ENCODE measurements at regions not wholly inside any gene's neighbourhood (a gene's known extent, or its start where the extent isn't known, plus 50 kb on each side); places are given as distances from the start of the nearest gene placed in this dataset.

GRCh38 chr2:156145976-156146375 is 186.5 kb downstream of the NR4A2 start:
- Histone ChIP-seq H2AFZ (ENCODE audit: low read length) (no peak overlapping the region), H2BK20ac (ENCODE audit: low read depth, low read length, poor library complexity, severe bottlenecking) (no peak overlapping the region), H3K4ac (ENCODE audit: low read depth, low read length) (no peak overlapping the region), H2BK15ac (ENCODE audit: low read depth, low read length) (no peak overlapping the region), H2BK120ac (ENCODE audit: low read depth, low read length, poor library complexity, severe bottlenecking) (no peak overlapping the region), H3K4me2 (ENCODE audit: insufficient read depth, insufficient read length, low read length) (no peak overlapping the region), H4K8ac (replicated peaks; ENCODE audit: insufficient read length, low read depth, low read length) (no peak overlapping the region), H3K79me2 (ENCODE audit: insufficient read depth, low read length) (no peaks in the 10 kb centered on the region), H3K56ac (ENCODE audit: insufficient read length, low read depth, low read length) (no peak overlapping the region), H4K20me1 (ENCODE audit: control insufficient read depth, insufficient read depth, insufficient read length) (no peaks in the 10 kb centered on the region), H3K27me3 (ENCODE audit: insufficient read depth, low read length) (no peaks in the 10 kb centered on the region), H4K5ac (ENCODE audit: insufficient read length, low read depth, low read length) (no peak overlapping the region), H4K91ac (ENCODE audit: insufficient read length, low read depth, low read length) (no peak overlapping the region), H3K79me1 (ENCODE audit: insufficient read depth, low read depth, low read length, poor library complexity, severe bottlenecking) (no peaks in the 10 kb centered on the region), H3K14ac (ENCODE audit: insufficient read depth, low read length) (no peak overlapping the region), H3K4me1 (ENCODE audit: insufficient read depth, low read length) (no peaks in the 10 kb centered on the region; the same call in 1 of the 2 replicates), H3K18ac (ENCODE audit: insufficient read length, low read depth, low read length) (no peak overlapping the region), H3K9ac (ENCODE audit: extremely low read depth, insufficient read length, low read length) (no peak overlapping the region), H2BK5ac (ENCODE audit: insufficient read length, low read length) (no peak overlapping the region), H2BK12ac (ENCODE audit: insufficient read length, low read depth, low read length) (no peak overlapping the region), H3T11ph (ENCODE audit: low read length) (no peak overlapping the region), H3K23me2 (ENCODE audit: insufficient read length, low read depth, low read length, poor library complexity, severe bottlenecking) (no peaks in the 10 kb centered on the region), H2AK5ac (ENCODE audit: insufficient read length, low read length) (no peak overlapping the region), H3K27ac (ENCODE audit: insufficient read length, low read depth, low read length) (no peak overlapping the region), H3K23ac (ENCODE audit: insufficient read length, low read depth, low read length) (no peak overlapping the region), H3K9me3 (ENCODE audit: control insufficient read depth, low read depth, low read length) (no peaks in the 10 kb centered on the region)
- DNase-seq = no peak
- peaks cover 0 to 7% of the 10 kb centered on the region in 2 experiments; a peak in 4 of 5 replicates for H3K9me3 Mint-ChIP-seq
- H3K27ac Mint-ChIP-seq = no peak overlapping the region
- TF ChIP-seq, protein P1, sequence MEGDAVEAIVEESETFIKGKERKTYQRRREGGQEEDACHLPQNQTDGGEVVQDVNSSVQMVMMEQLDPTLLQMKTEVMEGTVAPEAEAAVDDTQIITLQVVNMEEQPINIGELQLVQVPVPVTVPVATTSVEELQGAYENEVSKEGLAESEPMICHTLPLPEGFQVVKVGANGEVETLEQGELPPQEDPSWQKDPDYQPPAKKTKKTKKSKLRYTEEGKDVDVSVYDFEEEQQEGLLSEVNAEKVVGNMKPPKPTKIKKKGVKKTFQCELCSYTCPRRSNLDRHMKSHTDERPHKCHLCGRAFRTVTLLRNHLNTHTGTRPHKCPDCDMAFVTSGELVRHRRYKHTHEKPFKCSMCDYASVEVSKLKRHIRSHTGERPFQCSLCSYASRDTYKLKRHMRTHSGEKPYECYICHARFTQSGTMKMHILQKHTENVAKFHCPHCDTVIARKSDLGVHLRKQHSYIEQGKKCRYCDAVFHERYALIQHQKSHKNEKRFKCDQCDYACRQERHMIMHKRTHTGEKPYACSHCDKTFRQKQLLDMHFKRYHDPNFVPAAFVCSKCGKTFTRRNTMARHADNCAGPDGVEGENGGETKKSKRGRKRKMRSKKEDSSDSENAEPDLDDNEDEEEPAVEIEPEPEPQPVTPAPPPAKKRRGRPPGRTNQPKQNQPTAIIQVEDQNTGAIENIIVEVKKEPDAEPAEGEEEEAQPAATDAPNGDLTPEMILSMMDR (conservative IDR thresholded peaks at IDR 0.05) = no peak
- WGBS (ENCODE audit: extremely low coverage, insufficient read length, low lambda C conversion rate) = no CpG with 5 or more reads among the region's 3 CpGs
- H3K4me1 Mint-ChIP-seq = peaks cover 4 to 8% of the 10 kb centered on the region in 2 experiments; a peak in 1 of 4 replicates
- H3K36me3 Mint-ChIP-seq (ENCODE audit: insufficient read depth in 1 of 3, low read depth in 3 of 3) = peaks cover 2 to 17% (median 8%) of the 10 kb centered on the region in 3 experiments
- no peak overlapping the region for H3K4me3 Mint-ChIP-seq
- H3K27me3 Mint-ChIP-seq (ENCODE audit: low read depth) = no peaks in the 10 kb centered on the region

All from H9 (cell line).